ENCODE measurements at regions not wholly inside any gene's neighbourhood (a gene's known extent, or its start where the extent isn't known, plus 50 kb on each side); places are given as distances from the start of the nearest gene placed in this dataset.

GRCh38 chr2:108101481-108101880 lies 115.2 kb downstream of the SLC5A7 start:
- TF ChIP-seq CTCF (IDR thresholded peaks at IDR 0.05) (no peak), POLR2A (IDR thresholded peaks at IDR 0.05) (no peak)

Measured in uterus (tissue), 2 donors.